GM23338 (cell line): ENCODE measurements at regions not wholly inside any gene's neighbourhood (a gene's known extent, or its start where the extent isn't known, plus 50 kb on each side); places are given as distances from the start of the nearest gene placed in this dataset.

ENCODE experiments used
- ATAC-seq: fragments of 200-7000 bp; cut with Tn5 transposase; 3 replicates; pipeline ENCODE4 v1.9.1; 2020
- DNase-seq: peaks from one replicate; pipeline ENCODE4 v3.0.0-alpha.2; 2015; ENCODE audit warnings: low spot score
- H2AFZ ChIP-seq: fragments of 200-600 bp; sonication (generic); 2 replicates; pipeline ENCODE4 v1.8.0; 2016; ENCODE audit warnings: antibody characterized with exemption, mild to moderate bottlenecking, moderate library complexity
- H3F3A ChIP-seq: fragments of 200-600 bp; sonication (generic); replicated peaks from 2 replicates; pipeline ENCODE4 v1.8.0; 2017; ENCODE audit warnings: antibody characterized with exemption, mixed run types, low read depth
- H3K27ac ChIP-seq: fragments of 200-600 bp; sonication (generic); 2 replicates; pipeline ENCODE4 v1.6.1; 2016; ENCODE audit warnings: low read depth
- H3K27me3 ChIP-seq: fragments of 200-600 bp; sonication (generic); 2 replicates; pipeline ENCODE4 v1.8.0; 2016; ENCODE audit warnings: mild to moderate bottlenecking, mixed run types, moderate library complexity; ENCODE audit not compliant: insufficient read depth
- H3K36me3 ChIP-seq: fragments of 200-600 bp; sonication (generic); 2 replicates; pipeline ENCODE4 v1.8.0; 2016; ENCODE audit warnings: mild to moderate bottlenecking; ENCODE audit not compliant: insufficient read depth
- H3K4me1 ChIP-seq: fragments of 200-600 bp; sonication (generic); 2 replicates; pipeline ENCODE4 v1.8.0; 2016; ENCODE audit warnings: mild to moderate bottlenecking, moderate library complexity; ENCODE audit not compliant: insufficient read depth
- H3K4me2 ChIP-seq: fragments of 200-600 bp; sonication (generic); 2 replicates; pipeline ENCODE4 v1.7.1; 2017; ENCODE audit warnings: mixed run types
- H3K4me3 ChIP-seq: fragments of 200-600 bp; sonication (generic); 2 replicates; pipeline ENCODE4 v1.6.1; 2016; ENCODE audit warnings: mixed run types
- H3K79me2 ChIP-seq: fragments of 200-600 bp; sonication (generic); replicated peaks from 2 replicates; pipeline ENCODE4 v1.8.0; 2017; ENCODE audit warnings: mild to moderate bottlenecking; ENCODE audit not compliant: insufficient read depth
- H3K9me2 ChIP-seq: fragments of 200-600 bp; sonication (generic); 2 replicates; pipeline ENCODE4 v1.8.0; 2017; ENCODE audit not compliant: insufficient read depth
- H4K20me1 ChIP-seq: fragments of 200-600 bp; sonication (generic); replicated peaks from 2 replicates; pipeline ENCODE4 v1.8.0; 2017; ENCODE audit warnings: mild to moderate bottlenecking; ENCODE audit not compliant: insufficient read depth
- H3K27ac Mint-ChIP-seq: 2 replicates; pipeline ENCODE4 v1.8.0; 2020; ENCODE audit warnings: inconsistent platforms, mild to moderate bottlenecking, moderate library complexity, mixed read lengths
- H3K27me3 Mint-ChIP-seq: 3 replicates; pipeline ENCODE4 v1.8.0; 2022; ENCODE audit warnings: low read depth, mild to moderate bottlenecking, moderate library complexity, mixed read lengths, inconsistent platforms; ENCODE audit not compliant: insufficient read depth, poor library complexity
- H3K36me3 Mint-ChIP-seq: 3 replicates; pipeline ENCODE4 v1.8.0; 2021; ENCODE audit warnings: low read depth, mild to moderate bottlenecking, inconsistent platforms, moderate library complexity, mixed read lengths
- H3K4me1 Mint-ChIP-seq: 3 replicates; pipeline ENCODE4 v1.8.0; 2020; ENCODE audit warnings: mild to moderate bottlenecking, inconsistent platforms, mixed read lengths
- H3K4me3 Mint-ChIP-seq: 3 replicates; pipeline ENCODE4 v1.8.0; 2021; ENCODE audit warnings: moderate library complexity, mild to moderate bottlenecking, inconsistent platforms, mixed read lengths
- H3K9me3 Mint-ChIP-seq: 3 replicates; pipeline ENCODE4 v1.8.0; 2020; ENCODE audit warnings: moderate library complexity, mild to moderate bottlenecking, inconsistent platforms, mixed read lengths
- CREB1 ChIP-seq: fragments of 250-450 bp; sonication (Bioruptor Pico); IDR thresholded peaks from 2 replicates; pipeline ENCODE4 v1.5.0; 2020; ENCODE audit warnings: low read depth, mild to moderate bottlenecking, moderate library complexity
- CTCF ChIP-seq, 2 experiments: fragments of 200-600 bp in 1 of 2; sonication (generic) in 1 of 2; conservative IDR thresholded peaks; 2 replicates each; pipeline versions ENCODE4 v1.5.1 to v1.6.1; 2016 to 2017; ENCODE audit warnings: antibody characterized with exemption in 2 of 2, low read depth in 2 of 2, mild to moderate bottlenecking in 2 of 2, moderate library complexity in 1 of 2
- EZH2 ChIP-seq: fragments of 200-600 bp; sonication (generic); IDR thresholded peaks from one replicate; pipeline ENCODE4 v1.8.0; 2017; ENCODE audit warnings: antibody characterized with exemption, mild to moderate bottlenecking, low read depth; ENCODE audit not compliant: unreplicated experiment
- EZH2phosphoT487 ChIP-seq: fragments of 200-600 bp; sonication (generic); IDR thresholded peaks from one replicate; pipeline ENCODE4 v1.8.1; 2018; ENCODE audit warnings: antibody characterized with exemption; ENCODE audit not compliant: unreplicated experiment
- JUNB ChIP-seq: IDR thresholded peaks from one replicate; pipeline ENCODE4 v1.6.1; 2016; ENCODE audit warnings: antibody characterized with exemption; ENCODE audit not compliant: unreplicated experiment
- REST ChIP-seq: IDR thresholded peaks from one replicate; pipeline ENCODE4 v1.6.1; 2018; ENCODE audit warnings: antibody characterized with exemption; ENCODE audit not compliant: unreplicated experiment
- STAT1 ChIP-seq: IDR thresholded peaks from one replicate; pipeline ENCODE4 v1.6.1; 2016; ENCODE audit warnings: antibody characterized with exemption; ENCODE audit not compliant: unreplicated experiment
- ZNF114 ChIP-seq: fragments of 250-450 bp; sonication (Bioruptor Pico); IDR thresholded peaks from 2 replicates; pipeline ENCODE4 v1.5.0; 2020; ENCODE audit warnings: mild to moderate bottlenecking, moderate library complexity

GRCh38 chr10:3846736-3847135, 61.7 kb upstream of the KLF6 start (continued):
- TF ChIP-seq REST (no peak), EZH2phosphoT487 (no peak), STAT1 (no peak), ZNF114 (CRISPR knock-in tag) (no peak), JUNB (no peak)

- no peaks in the 10 kb centered on the region for H3K4me1 Mint-ChIP-seq
- H3K27ac ChIP-seq = no peak overlapping the region
- H2AFZ ChIP-seq = no peak overlapping the region
- ATAC-seq = no peak
- H3K4me3 Mint-ChIP-seq = no peak overlapping the region
- H3K36me3 Mint-ChIP-seq = no peaks in the 10 kb centered on the region
- H3K27me3 ChIP-seq = no peaks in the 10 kb centered on the region
- DNase-seq = no peak
- H3K9me3 Mint-ChIP-seq = no peaks in the 10 kb centered on the region
- no peak overlapping the region for H3K4me2 ChIP-seq
- H3K9me2 ChIP-seq = no peaks in the 10 kb centered on the region
- no peak for TF ChIP-seq STAT1
- TF ChIP-seq EZH2 = no peak
- no peaks in the 10 kb centered on the region for H4K20me1 ChIP-seq
- no peak overlapping the region for H3K27ac Mint-ChIP-seq
- no peaks in the 10 kb centered on the region for H3K79me2 ChIP-seq
- no peak overlapping the region for H3K4me3 ChIP-seq
- H3K4me1 ChIP-seq = no peaks in the 10 kb centered on the region
- no peaks in the 10 kb centered on the region for H3K36me3 ChIP-seq
- H3F3A ChIP-seq = no peaks in the 10 kb centered on the region
- no peaks in the 10 kb centered on the region for H3K27me3 Mint-ChIP-seq
Observed at GRCh38 chr10:3844491-3845025, 59.5 kb upstream of the KLF6 start.

- Histone ChIP-seq H4K20me1 (no peaks in the 10 kb centered on the region), H3K4me3 (no peak overlapping the region), H3K4me2 (no peak overlapping the region), H3K27me3 (no peaks in the 10 kb centered on the region), H3K79me2 (no peaks in the 10 kb centered on the region), H3K27ac (no peak overlapping the region), H2AFZ (no peak overlapping the region), H3K9me2 (0 out of 2 replicates have a peak, but pooled peaks cover 4% of the 10 kb centered on the region), H3K4me1 (no peaks in the 10 kb centered on the region; the same call in 1 of the 2 replicates), H3K36me3 (no peaks in the 10 kb centered on the region), H3F3A (no peaks in the 10 kb centered on the region)
- no peak overlapping the region for H3K4me3 Mint-ChIP-seq
- no peak overlapping the region for H3K27ac Mint-ChIP-seq
- no peaks in the 10 kb centered on the region for H3K4me1 Mint-ChIP-seq
- no peaks in the 10 kb centered on the region for H3K36me3 Mint-ChIP-seq
- ATAC-seq (no peak), DNase-seq (no peak)
- no peaks in the 10 kb centered on the region for H3K27me3 Mint-ChIP-seq
- no peaks in the 10 kb centered on the region for H3K9me3 Mint-ChIP-seq
- TF ChIP-seq CTCF (conservative IDR thresholded peaks at IDR 0.05; ENCODE audit: low read depth in 2 of 2) = peak in 1 of 2 experiments; percentile 16; a peak in 1 of 4 replicates
- TF ChIP-seq CREB1 (CRISPR knock-in tag) = no peak
Observed at GRCh38 chr10:3838460-3839437, 53.7 kb upstream of the KLF6 start.
